ENCODE measurements at regions not wholly inside any gene's neighbourhood (a gene's known extent, or its start where the extent isn't known, plus 50 kb on each side); places are given as distances from the start of the nearest gene placed in this dataset.

GRCh38 chr2:76455910-76456309 lies 745.2 kb upstream of the GCFC2 start:
- TF ChIP-seq CTCF (IDR thresholded peaks at IDR 0.05) (no peak), RXRA (IDR thresholded peaks at IDR 0.05; ENCODE audit: borderline replicate concordance, low read depth) (no peak), MEF2A (IDR thresholded peaks at IDR 0.05; ENCODE audit: borderline replicate concordance, low read depth) (no peak), GABPA (IDR thresholded peaks at IDR 0.05; ENCODE audit: low read depth) (no peak), ELF1 (IDR thresholded peaks at IDR 0.05) (no peak), USF2 (IDR thresholded peaks at IDR 0.05; ENCODE audit: borderline replicate concordance, low read depth, low read length) (no peak), ZBTB33 (IDR thresholded peaks at IDR 0.05; ENCODE audit: borderline replicate concordance, low read depth) (no peak), TAF1 (IDR thresholded peaks at IDR 0.05; ENCODE audit: borderline replicate concordance, low read depth, low read length) (no peak), EP300 (IDR thresholded peaks at IDR 0.05; ENCODE audit: borderline replicate concordance in 1 of 2, low read depth in 1 of 2, low read length in 1 of 2) (no peak), MAX (IDR thresholded peaks at IDR 0.05; ENCODE audit: low read depth) (no peak)
